GM12878 (cell line): ENCODE measurements at regions not wholly inside any gene's neighbourhood (a gene's known extent, or its start where the extent isn't known, plus 50 kb on each side); places are given as distances from the start of the nearest gene placed in this dataset.

Experiments used
- ATAC-seq: fragments of 200-7000 bp; cut with Tn5 transposase; 3 replicates; pipeline ENCODE4 v1.9.1; 2020; ENCODE audit warnings: mild to moderate bottlenecking, moderate library complexity
- BruUV-seq: library from RNA; stranded (reverse); fragments of 400-500 nt; replicated peaks from 2 replicates; lab custom pipeline; 2021; lab: Mats Ljungman, UMichigan
- CTCF ChIA-PET: fragments of 300-600 bp; sonication (Branson Sonifier 250); formaldehyde crosslinking; extraction: SDS; loops from one replicate; lab custom pipeline; 2021; ENCODE audit warnings: inconsistent platforms; lab: Yijun Ruan, JAX
- POLR2A ChIA-PET: fragments of 350-600 bp; formaldehyde crosslinking; extraction: SDS; loops from one replicate; lab custom pipeline; 2021; ENCODE audit warnings: inconsistent platforms; lab: Charles Lee
- RAD21 ChIA-PET: fragments of 300-600 bp; sonication (Branson Sonifier 250); formaldehyde crosslinking; loops from one replicate; lab custom pipeline; 2023; ENCODE audit warnings: antibody characterized with exemption; ENCODE audit not compliant: unreplicated experiment; lab: Charles Lee
- SMC1A ChIA-PET: fragments of 300-600 bp; sonication (Branson Sonifier 250); formaldehyde crosslinking; loops from one replicate; lab custom pipeline; 2023; ENCODE audit not compliant: unreplicated experiment, uncharacterized antibody; lab: Charles Lee
- DNase-seq: peaks from one replicate; pipeline ENCODE4 v3.0.0-alpha.2; 2011; ENCODE audit warnings: low read depth, low spot score
- FAIRE-seq: peaks from 3 replicates; lab custom pipeline; 2011; peaks lifted over from hg19 to GRCh38; lab: Jason Lieb, UNC
- H2AFZ ChIP-seq: 2 replicates; pipeline ENCODE4 v1.6.0; 2011; ENCODE audit warnings: low read depth, low read length, control low read depth; ENCODE audit not compliant: control insufficient read depth
- H3K27ac ChIP-seq: 2 replicates; pipeline ENCODE4 v1.5.1; 2011; ENCODE audit warnings: control low read depth; ENCODE audit not compliant: control insufficient read depth, insufficient read depth
- H3K27me3 ChIP-seq, 2 experiments: replicated peaks in 1 of 2; 2 replicates each; pipeline versions ENCODE4 v1.6.0 to v1.6.1; 2011; ENCODE audit warnings: low read length in 1 of 2; ENCODE audit not compliant: control insufficient read depth in 2 of 2, insufficient read depth in 2 of 2
- H3K36me3 ChIP-seq, 2 experiments: 2 replicates each; pipeline ENCODE4 v1.5.1; 2011; ENCODE audit warnings: low read length in 1 of 2; ENCODE audit not compliant: control insufficient read depth in 2 of 2, insufficient read depth in 2 of 2
- H3K4me1 ChIP-seq: 2 replicates; pipeline ENCODE4 v1.6.1; 2011; ENCODE audit warnings: mild to moderate bottlenecking, low read length, moderate library complexity, mixed read lengths; ENCODE audit not compliant: control insufficient read depth, insufficient read depth
- H3K4me2 ChIP-seq: 2 replicates; pipeline ENCODE4 v1.6.0; 2011; ENCODE audit warnings: control low read depth; ENCODE audit not compliant: control insufficient read depth, insufficient read depth
- H3K4me3 ChIP-seq: fragments of 200-600 bp; sonication (generic); 2 replicates; pipeline ENCODE4 v1.5.1; 2016
- H3K79me2 ChIP-seq: 2 replicates; pipeline ENCODE4 v1.6.0; 2011; ENCODE audit warnings: low read length; ENCODE audit not compliant: control insufficient read depth, insufficient read depth
- H3K9ac ChIP-seq: 2 replicates; pipeline ENCODE4 v1.8.0; 2011; ENCODE audit warnings: low read length, control low read depth, mixed read lengths; ENCODE audit not compliant: control insufficient read depth, insufficient read depth
- H3K9me3 ChIP-seq: replicated peaks from 3 replicates; pipeline ENCODE4 v1.5.1; 2011; ENCODE audit warnings: mild to moderate bottlenecking, low read length; ENCODE audit not compliant: control insufficient read depth, insufficient read depth
- H4K20me1 ChIP-seq: 2 replicates; pipeline ENCODE4 v1.6.0; 2011; ENCODE audit not compliant: control insufficient read depth, insufficient read depth
- BHLHE40 ChIP-seq, 2 experiments: fragments of 450-650 bp in 1 of 2; IDR thresholded peaks; 2 replicates each; pipeline ENCODE4 v1.6.1; 2011 to 2017; ENCODE audit warnings: low read depth in 2 of 2, borderline replicate concordance in 1 of 2, improper control_type of control experiment in 1 of 2, low read length in 1 of 2, mild to moderate bottlenecking in 1 of 2
- BRCA1 ChIP-seq: IDR thresholded peaks from 2 replicates; pipeline ENCODE4 v1.6.1; 2011; ENCODE audit warnings: low read depth, low read length, improper control_type of control experiment
- KAT2A ChIP-seq: conservative IDR thresholded peaks from 2 replicates; pipeline ENCODE4 v1.6.1; 2011; ENCODE audit warnings: low read depth, low read length; ENCODE audit not compliant: control insufficient read depth
- MTA2 ChIP-seq: fragments of 450-650 bp; IDR thresholded peaks from 2 replicates; pipeline ENCODE4 v1.6.1; 2016; ENCODE audit warnings: low read depth, mild to moderate bottlenecking, moderate library complexity
- MYB ChIP-seq: fragments of 150-350 bp; IDR thresholded peaks from 2 replicates; pipeline ENCODE4 v1.6.1; 2014; ENCODE audit warnings: mild to moderate bottlenecking, low read depth, low read length, borderline replicate concordance
- MYC ChIP-seq: IDR thresholded peaks from 2 replicates; pipeline ENCODE4 v1.6.1; 2011; ENCODE audit warnings: mild to moderate bottlenecking, low read length, moderate library complexity, inconsistent platforms; ENCODE audit not compliant: insufficient read depth, insufficient replicate concordance, insufficient read length, severe bottlenecking
- PAX5 ChIP-seq: IDR thresholded peaks from 2 replicates; pipeline ENCODE4 v1.6.1; 2011; ENCODE audit warnings: low read depth, low read length, borderline replicate concordance
- PAX8 ChIP-seq: fragments of 450-650 bp; IDR thresholded peaks from 2 replicates; pipeline ENCODE4 v1.6.1; 2017; ENCODE audit warnings: mild to moderate bottlenecking, moderate library complexity
- SMAD5 ChIP-seq: IDR thresholded peaks from 2 replicates; pipeline ENCODE4 v1.6.1; 2016; ENCODE audit warnings: antibody characterized with exemption, low read depth
- SMARCA5 ChIP-seq: fragments of 450-650 bp; IDR thresholded peaks from 2 replicates; pipeline ENCODE4 v1.6.1; 2017; ENCODE audit warnings: mild to moderate bottlenecking
- SRF ChIP-seq, 2 experiments: IDR thresholded peaks; 2 replicates each; pipeline ENCODE4 v1.6.1; 2011; ENCODE audit warnings: low read depth in 2 of 2, low read length in 2 of 2, mild to moderate bottlenecking in 1 of 2, moderate library complexity in 1 of 2
- TARDBP ChIP-seq: IDR thresholded peaks from 2 replicates; pipeline ENCODE4 v1.6.1; 2016; ENCODE audit warnings: borderline replicate concordance
- WGBS: methylation state at CpG from one replicate; pipeline ENCODE4 v1.1.6; 2016; ENCODE audit warnings: low lambda C conversion rate; ENCODE audit not compliant: insufficient replicate concordance, insufficient coverage; ENCODE audit errors: missing lambda C conversion rate; 5-methylcytosine and 5-hydroxymethylcytosine counted together
- in situ Hi-C: fragments of 300-500 bp; cut with MboI; formaldehyde crosslinking; loops from 9 replicates; pipeline ENCODE4 v1.14.3; 2018; ENCODE audit warnings: mixed read lengths
- intact Hi-C: fragments of 100-400 bp; cut with micrococcal nuclease; formaldehyde crosslinking; loops from one replicate; pipeline ENCODE4 v1.14.2; 2022; ENCODE audit not compliant: unreplicated experiment
- TF ChIP-seq, protein P1 (sequence below): fragments of 450-650 bp; IDR thresholded peaks from 2 replicates; pipeline ENCODE4 v1.6.1; 2018; ENCODE audit warnings: mild to moderate bottlenecking, low read depth, moderate library complexity; ENCODE audit not compliant: partially characterized antibody
- TF ChIP-seq, protein P2 (sequence below): IDR thresholded peaks from 2 replicates; pipeline ENCODE4 v1.6.1; 2012; ENCODE audit warnings: mild to moderate bottlenecking, low read depth, low read length
- TF ChIP-seq, protein P3 (sequence below): fragments of 450-650 bp; IDR thresholded peaks from 2 replicates; pipeline ENCODE4 v1.6.1; 2017; ENCODE audit warnings: antibody characterized with exemption, mild to moderate bottlenecking, moderate library complexity

DNA sequence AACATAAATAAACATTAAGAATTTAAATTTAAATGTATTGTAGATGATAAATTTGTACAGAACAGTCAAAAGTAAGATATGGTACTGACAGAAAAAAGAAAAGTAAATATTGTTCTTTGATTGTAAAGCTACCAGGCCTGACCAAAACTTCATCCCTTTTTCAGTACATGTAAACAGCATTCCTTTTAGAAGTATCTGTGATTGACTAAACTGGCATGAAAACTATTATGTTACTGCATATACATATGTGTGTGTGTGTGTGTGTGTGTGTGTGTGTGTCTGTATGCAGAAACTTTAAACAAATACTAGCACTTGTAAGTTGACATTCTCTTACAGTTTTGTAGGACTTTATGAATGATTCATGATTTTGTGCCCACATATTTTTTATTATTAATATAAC lies 270.9 kb downstream of the C12orf50 start (continued):
- TF ChIP-seq PAX8 (no peak), MTA2 (no peak)

DNA sequence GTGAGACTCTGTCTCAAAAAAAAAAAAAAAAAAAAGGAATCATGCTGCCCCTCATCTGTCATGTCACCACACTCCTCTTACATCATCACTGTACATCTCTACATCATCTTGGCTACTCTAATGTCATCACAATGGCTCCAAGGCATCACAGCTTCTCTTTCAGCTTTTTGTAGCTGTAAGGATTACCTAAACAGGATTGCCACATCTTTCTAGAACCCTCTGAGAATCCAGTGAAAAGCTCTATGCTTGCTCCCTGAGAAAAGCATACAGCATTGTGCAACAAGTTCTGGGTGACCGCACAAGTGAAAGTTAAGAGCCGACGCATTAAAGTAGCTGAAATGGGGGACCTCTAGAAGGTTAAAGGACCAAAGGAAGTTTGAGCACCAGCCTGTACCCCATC lies 272.5 kb downstream of the C12orf50 start:
- ChIA-PET CTCF (no interaction called here), POLR2A (no interaction called here), SMC1A (no interaction called here), RAD21 (no interaction called here)
- Histone ChIP-seq H4K20me1 (no peaks in the 10 kb centered on the region), H3K4me1 (no peaks in the 10 kb centered on the region), H3K4me2 (no peak overlapping the region), H3K27ac (no peak overlapping the region), H3K4me3 (no peak overlapping the region), H3K9ac (no peak overlapping the region), H2AFZ (no peak overlapping the region), H3K9me3 (no peaks in the 10 kb centered on the region), H3K27me3 (no peaks in the 10 kb centered on the region), H3K36me3 (no peaks in the 10 kb centered on the region), H3K79me2 (no peaks in the 10 kb centered on the region)
- intact Hi-C loops (no loop called here), in situ Hi-C loops (no loop called here)
- DNase-seq: no peak
- 73% methylated on average over 3 of the region's 3 CpGs for WGBS
- no peak for FAIRE-seq
- no TSS peak for BruUV-seq
- no peak for ATAC-seq
- no peak for TF ChIP-seq BRCA1
- TF ChIP-seq SMAD5: no peak
- TF ChIP-seq KAT2A: no peak
- no peak for TF ChIP-seq MYB
- no peak for TF ChIP-seq TARDBP
- TF ChIP-seq, protein P1, sequence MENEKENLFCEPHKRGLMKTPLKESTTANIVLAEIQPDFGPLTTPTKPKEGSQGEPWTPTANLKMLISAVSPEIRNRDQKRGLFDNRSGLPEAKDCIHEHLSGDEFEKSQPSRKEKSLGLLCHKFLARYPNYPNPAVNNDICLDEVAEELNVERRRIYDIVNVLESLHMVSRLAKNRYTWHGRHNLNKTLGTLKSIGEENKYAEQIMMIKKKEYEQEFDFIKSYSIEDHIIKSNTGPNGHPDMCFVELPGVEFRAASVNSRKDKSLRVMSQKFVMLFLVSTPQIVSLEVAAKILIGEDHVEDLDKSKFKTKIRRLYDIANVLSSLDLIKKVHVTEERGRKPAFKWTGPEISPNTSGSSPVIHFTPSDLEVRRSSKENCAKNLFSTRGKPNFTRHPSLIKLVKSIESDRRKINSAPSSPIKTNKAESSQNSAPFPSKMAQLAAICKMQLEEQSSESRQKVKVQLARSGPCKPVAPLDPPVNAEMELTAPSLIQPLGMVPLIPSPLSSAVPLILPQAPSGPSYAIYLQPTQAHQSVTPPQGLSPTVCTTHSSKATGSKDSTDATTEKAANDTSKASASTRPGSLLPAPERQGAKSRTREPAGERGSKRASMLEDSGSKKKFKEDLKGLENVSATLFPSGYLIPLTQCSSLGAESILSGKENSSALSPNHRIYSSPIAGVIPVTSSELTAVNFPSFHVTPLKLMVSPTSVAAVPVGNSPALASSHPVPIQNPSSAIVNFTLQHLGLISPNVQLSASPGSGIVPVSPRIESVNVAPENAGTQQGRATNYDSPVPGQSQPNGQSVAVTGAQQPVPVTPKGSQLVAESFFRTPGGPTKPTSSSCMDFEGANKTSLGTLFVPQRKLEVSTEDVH: no peak
- TF ChIP-seq, protein P2, sequence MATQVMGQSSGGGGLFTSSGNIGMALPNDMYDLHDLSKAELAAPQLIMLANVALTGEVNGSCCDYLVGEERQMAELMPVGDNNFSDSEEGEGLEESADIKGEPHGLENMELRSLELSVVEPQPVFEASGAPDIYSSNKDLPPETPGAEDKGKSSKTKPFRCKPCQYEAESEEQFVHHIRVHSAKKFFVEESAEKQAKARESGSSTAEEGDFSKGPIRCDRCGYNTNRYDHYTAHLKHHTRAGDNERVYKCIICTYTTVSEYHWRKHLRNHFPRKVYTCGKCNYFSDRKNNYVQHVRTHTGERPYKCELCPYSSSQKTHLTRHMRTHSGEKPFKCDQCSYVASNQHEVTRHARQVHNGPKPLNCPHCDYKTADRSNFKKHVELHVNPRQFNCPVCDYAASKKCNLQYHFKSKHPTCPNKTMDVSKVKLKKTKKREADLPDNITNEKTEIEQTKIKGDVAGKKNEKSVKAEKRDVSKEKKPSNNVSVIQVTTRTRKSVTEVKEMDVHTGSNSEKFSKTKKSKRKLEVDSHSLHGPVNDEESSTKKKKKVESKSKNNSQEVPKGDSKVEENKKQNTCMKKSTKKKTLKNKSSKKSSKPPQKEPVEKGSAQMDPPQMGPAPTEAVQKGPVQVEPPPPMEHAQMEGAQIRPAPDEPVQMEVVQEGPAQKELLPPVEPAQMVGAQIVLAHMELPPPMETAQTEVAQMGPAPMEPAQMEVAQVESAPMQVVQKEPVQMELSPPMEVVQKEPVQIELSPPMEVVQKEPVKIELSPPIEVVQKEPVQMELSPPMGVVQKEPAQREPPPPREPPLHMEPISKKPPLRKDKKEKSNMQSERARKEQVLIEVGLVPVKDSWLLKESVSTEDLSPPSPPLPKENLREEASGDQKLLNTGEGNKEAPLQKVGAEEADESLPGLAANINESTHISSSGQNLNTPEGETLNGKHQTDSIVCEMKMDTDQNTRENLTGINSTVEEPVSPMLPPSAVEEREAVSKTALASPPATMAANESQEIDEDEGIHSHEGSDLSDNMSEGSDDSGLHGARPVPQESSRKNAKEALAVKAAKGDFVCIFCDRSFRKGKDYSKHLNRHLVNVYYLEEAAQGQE: no peak
- no peak for TF ChIP-seq SRF (IDR thresholded peaks at IDR 0.05; ENCODE audit: low read depth in 2 of 2, low read length in 2 of 2)
- no peak for TF ChIP-seq PAX5
- no peak for TF ChIP-seq BHLHE40 (IDR thresholded peaks at IDR 0.05; ENCODE audit: borderline replicate concordance in 1 of 2, low read depth in 2 of 2, low read length in 1 of 2)
- no peak for TF ChIP-seq MYC
- TF ChIP-seq, protein P3, sequence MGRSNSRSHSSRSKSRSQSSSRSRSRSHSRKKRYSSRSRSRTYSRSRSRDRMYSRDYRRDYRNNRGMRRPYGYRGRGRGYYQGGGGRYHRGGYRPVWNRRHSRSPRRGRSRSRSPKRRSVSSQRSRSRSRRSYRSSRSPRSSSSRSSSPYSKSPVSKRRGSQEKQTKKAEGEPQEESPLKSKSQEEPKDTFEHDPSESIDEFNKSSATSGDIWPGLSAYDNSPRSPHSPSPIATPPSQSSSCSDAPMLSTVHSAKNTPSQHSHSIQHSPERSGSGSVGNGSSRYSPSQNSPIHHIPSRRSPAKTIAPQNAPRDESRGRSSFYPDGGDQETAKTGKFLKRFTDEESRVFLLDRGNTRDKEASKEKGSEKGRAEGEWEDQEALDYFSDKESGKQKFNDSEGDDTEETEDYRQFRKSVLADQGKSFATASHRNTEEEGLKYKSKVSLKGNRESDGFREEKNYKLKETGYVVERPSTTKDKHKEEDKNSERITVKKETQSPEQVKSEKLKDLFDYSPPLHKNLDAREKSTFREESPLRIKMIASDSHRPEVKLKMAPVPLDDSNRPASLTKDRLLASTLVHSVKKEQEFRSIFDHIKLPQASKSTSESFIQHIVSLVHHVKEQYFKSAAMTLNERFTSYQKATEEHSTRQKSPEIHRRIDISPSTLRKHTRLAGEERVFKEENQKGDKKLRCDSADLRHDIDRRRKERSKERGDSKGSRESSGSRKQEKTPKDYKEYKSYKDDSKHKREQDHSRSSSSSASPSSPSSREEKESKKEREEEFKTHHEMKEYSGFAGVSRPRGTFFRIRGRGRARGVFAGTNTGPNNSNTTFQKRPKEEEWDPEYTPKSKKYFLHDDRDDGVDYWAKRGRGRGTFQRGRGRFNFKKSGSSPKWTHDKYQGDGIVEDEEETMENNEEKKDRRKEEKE: no peak
- no peak for TF ChIP-seq SMARCA5
